Immature natural killer cell (primary cell): ENCODE measurements at regions not wholly inside any gene's neighbourhood (a gene's known extent, or its start where the extent isn't known, plus 50 kb on each side); places are given as distances from the start of the nearest gene placed in this dataset.

ENCODE experiments used
- DNase-seq, 3 donors: peaks; one replicate each; pipeline ENCODE4 v3.0.0; 2022; ENCODE audit warnings: mixed read lengths in 1 of 3
- H3K27ac Mint-ChIP-seq, 6 donors: one replicate each; pipeline ENCODE4 v1.8.0; 2020; ENCODE audit warnings: mixed read lengths in 6 of 6, mild to moderate bottlenecking in 5 of 6, inconsistent platforms in 4 of 6, moderate library complexity in 3 of 6
- H3K27me3 Mint-ChIP-seq, 3 donors: one replicate each; pipeline ENCODE4 v1.8.0; 2020 to 2021; ENCODE audit warnings: low read depth in 3 of 3, mild to moderate bottlenecking in 3 of 3, mixed read lengths in 3 of 3, moderate library complexity in 3 of 3, inconsistent platforms in 1 of 3
- H3K36me3 Mint-ChIP-seq, 3 donors: one replicate each; pipeline ENCODE4 v1.8.0; 2020; ENCODE audit warnings: mixed read lengths in 3 of 3, inconsistent platforms in 2 of 3, mild to moderate bottlenecking in 2 of 3
- H3K4me1 Mint-ChIP-seq, 2 donors: one replicate each; pipeline ENCODE4 v1.8.0; 2020; ENCODE audit warnings: inconsistent platforms in 2 of 2, mild to moderate bottlenecking in 2 of 2, mixed read lengths in 2 of 2, moderate library complexity in 1 of 2
- H3K4me3 Mint-ChIP-seq, 5 donors: one replicate each; pipeline ENCODE4 v1.8.0; 2020; ENCODE audit warnings: mild to moderate bottlenecking in 5 of 5, mixed read lengths in 5 of 5, inconsistent platforms in 3 of 5, moderate library complexity in 3 of 5
- H3K9me3 Mint-ChIP-seq, 6 donors: one replicate each; pipeline ENCODE4 v1.8.0; 2020; ENCODE audit warnings: mild to moderate bottlenecking in 6 of 6, mixed read lengths in 6 of 6, inconsistent platforms in 4 of 6, moderate library complexity in 3 of 6

DNA sequence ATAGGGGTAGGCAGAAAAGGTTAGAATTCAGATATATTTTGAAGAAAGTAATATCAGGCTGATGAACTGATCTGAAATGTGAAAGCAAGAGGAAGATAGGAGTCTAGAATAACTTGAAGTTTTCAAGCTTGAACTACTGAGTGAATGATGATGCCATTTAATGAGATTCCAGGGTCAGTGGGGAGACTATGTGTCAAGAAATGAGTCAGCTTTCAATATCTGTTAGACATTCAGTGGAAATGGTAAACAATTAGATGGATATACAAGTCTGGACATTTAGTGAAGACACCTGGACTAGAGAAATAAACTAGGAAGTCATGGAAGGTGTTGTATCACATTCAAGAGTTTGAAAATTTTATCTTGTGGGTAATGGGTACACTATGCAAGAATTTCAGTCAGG is 326.9 kb downstream of the FSIP2 start:
- H3K27me3 Mint-ChIP-seq, result peaks cover 0 to 2% (median 0%) of the 10 kb centered on the region in 3 donors
- no peaks in the 10 kb centered on the region for H3K4me1 Mint-ChIP-seq
- H3K4me3 Mint-ChIP-seq, result no peak overlapping the region

DNA sequence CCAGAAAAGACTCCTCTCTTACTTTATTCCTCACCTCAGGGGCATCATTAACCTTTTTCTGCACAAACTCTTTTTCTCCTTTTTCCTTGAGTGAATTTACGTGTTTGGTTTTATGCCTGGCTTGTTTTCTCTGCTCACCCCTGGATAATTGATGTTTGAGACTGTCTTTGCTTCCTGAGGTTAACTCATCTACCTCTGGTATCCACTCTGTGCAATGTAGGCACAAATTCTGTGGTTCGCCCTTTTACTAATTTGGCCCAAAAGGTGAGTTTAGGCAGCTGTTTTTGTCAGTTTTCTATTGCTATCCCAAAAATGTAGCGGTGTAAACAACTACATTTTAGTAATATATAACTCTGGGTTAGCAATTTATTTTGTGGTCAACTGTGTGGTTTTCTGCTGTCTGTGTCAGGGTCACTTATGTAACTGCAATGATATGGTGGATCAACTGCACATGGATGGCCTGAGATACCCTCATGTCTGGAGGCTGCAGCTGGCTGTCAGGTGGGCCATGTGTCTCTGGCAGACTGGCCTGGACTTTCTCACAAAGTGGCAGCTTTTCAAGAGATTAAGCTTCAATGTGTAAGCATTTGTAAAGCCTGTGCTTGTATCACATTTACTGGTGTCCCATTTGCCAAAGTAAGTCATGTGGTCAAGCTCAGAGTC is 329.7 kb downstream of the FSIP2 start:
- no peak overlapping the region for H3K4me3 Mint-ChIP-seq
- H3K27ac Mint-ChIP-seq, result no peak overlapping the region

More for the DNA sequence above, 326.9 kb downstream of the FSIP2 start:
- no peak for DNase-seq
- H3K36me3 Mint-ChIP-seq, result peaks cover 3 to 14% (median 14%) of the 10 kb centered on the region in 3 donors
- H3K9me3 Mint-ChIP-seq, result peaks cover 0 to 17% (median 5%) of the 10 kb centered on the region in 6 donors
- H3K27ac Mint-ChIP-seq, result no peak overlapping the region

DNA sequence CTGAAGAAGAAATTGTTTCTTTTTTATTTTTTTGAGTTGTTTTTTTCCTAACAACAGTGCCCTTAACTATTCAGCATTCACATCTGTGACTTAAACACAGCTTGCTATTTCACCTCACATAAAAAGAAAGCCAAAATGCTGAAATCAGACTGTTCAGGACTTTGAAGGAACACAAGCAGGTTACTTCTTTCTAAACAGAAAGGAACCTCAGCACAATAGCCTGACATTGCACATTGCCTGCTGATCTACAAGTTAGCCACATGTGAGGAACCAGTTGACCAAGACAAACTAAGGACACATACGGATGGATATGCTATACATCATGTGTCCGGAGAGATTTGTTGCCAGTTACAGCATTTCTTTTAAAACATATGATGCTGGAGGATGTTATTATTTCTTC is 331.1 kb downstream of the FSIP2 start:
- no peak for DNase-seq
- Mint-ChIP-seq H3K9me3 (peaks cover 0 to 18% (median 6%) of the 10 kb centered on the region in 6 donors), H3K27ac (no peak overlapping the region), H3K36me3 (peaks cover 14 to 15% (median 15%) of the 10 kb centered on the region in 3 donors), H3K4me1 (no peaks in the 10 kb centered on the region), H3K27me3 (peaks cover 0 to 2% (median 0%) of the 10 kb centered on the region in 3 donors), H3K4me3 (no peak overlapping the region)

More for the DNA sequence above, 329.7 kb downstream of the FSIP2 start:
- H3K9me3 Mint-ChIP-seq, result peaks cover 0 to 18% (median 6%) of the 10 kb centered on the region in 6 donors
- H3K27me3 Mint-ChIP-seq, result peaks cover 0 to 2% (median 0%) of the 10 kb centered on the region in 3 donors
- DNase-seq, result no peak
- no peaks in the 10 kb centered on the region for H3K4me1 Mint-ChIP-seq
- H3K36me3 Mint-ChIP-seq, result peaks cover 10 to 15% (median 13%) of the 10 kb centered on the region in 3 donors

DNA sequence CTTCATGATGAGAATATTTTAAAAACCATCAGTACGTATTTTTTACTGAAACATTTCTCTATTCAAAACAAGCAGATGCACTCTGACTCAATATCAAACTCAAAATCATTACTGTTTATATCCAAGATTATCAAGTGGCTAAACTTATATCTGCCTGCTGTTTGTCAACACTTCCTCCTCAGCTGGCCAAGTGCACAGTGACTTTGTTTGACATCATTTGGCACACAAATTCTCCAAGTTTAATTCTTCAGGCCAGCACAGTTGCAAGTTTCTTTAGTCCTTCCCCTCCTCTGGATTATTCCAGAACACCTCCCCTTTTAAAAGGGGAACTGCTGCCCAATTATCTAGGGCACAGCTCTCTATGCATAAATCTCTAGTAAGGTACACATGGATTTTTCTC is 346.6 kb downstream of the FSIP2 start:
- Mint-ChIP-seq H3K27ac (no peak overlapping the region), H3K36me3 (peaks cover 0 to 14% (median 10%) of the 10 kb centered on the region in 3 donors), H3K27me3 (peaks cover 0 to 2% (median 0%) of the 10 kb centered on the region in 3 donors), H3K4me3 (no peak overlapping the region), H3K4me1 (no peaks in the 10 kb centered on the region), H3K9me3 (peaks cover 6 to 35% (median 10%) of the 10 kb centered on the region in 6 donors)
- no peak for DNase-seq

DNA sequence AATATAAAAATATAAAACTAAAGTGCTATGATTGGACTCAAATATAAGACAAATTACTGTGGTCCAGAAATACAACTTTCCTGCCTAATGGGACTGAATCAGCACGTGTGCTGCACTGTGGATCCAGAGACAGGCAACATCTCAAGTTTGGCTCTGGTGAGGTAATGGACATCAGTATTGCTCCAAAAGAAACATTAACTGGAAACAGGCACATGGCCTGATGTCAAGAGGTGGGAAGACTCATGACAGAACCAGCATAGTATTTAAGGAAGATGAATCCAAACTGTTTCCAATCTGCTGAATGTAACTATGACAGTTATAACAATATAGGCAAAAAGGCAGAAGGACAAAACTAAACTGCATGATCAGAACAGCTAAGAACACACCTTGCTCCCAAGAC is 354.6 kb downstream of the FSIP2 start:
- H3K36me3 Mint-ChIP-seq, result peaks cover 0 to 4% (median 0%) of the 10 kb centered on the region in 3 donors
- H3K27ac Mint-ChIP-seq, result no peak overlapping the region
- DNase-seq, result no peak
- no peaks in the 10 kb centered on the region for H3K4me1 Mint-ChIP-seq
- peaks cover 3 to 30% (median 11%) of the 10 kb centered on the region in 6 donors for H3K9me3 Mint-ChIP-seq
- no peak overlapping the region for H3K4me3 Mint-ChIP-seq
- H3K27me3 Mint-ChIP-seq, result no peaks in the 10 kb centered on the region

DNA sequence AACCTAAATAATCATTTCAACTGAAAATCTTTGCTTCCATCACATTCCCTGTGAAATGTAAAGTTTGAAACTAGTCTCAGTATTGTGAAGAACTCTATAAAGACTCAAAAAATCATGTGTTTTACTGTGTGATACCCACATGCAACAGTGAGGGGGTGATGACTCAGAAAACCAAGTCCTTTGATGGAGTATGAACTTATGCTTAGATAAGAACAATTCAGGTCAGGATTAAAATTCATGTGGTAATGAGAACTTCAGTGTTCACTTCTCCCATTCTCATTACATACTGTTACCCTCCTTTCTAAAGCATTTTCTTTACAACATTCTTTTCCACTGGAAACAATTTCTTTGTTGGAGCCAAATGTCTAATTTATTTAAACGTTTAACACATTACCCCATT is 360.2 kb downstream of the FSIP2 start:
- no peak for DNase-seq
- Mint-ChIP-seq H3K27ac (no peak overlapping the region), H3K9me3 (peaks cover 2 to 25% (median 8%) of the 10 kb centered on the region in 6 donors), H3K4me1 (no peaks in the 10 kb centered on the region), H3K4me3 (no peak overlapping the region), H3K27me3 (no peaks in the 10 kb centered on the region), H3K36me3 (peaks cover 0 to 4% (median 3%) of the 10 kb centered on the region in 3 donors)

DNA sequence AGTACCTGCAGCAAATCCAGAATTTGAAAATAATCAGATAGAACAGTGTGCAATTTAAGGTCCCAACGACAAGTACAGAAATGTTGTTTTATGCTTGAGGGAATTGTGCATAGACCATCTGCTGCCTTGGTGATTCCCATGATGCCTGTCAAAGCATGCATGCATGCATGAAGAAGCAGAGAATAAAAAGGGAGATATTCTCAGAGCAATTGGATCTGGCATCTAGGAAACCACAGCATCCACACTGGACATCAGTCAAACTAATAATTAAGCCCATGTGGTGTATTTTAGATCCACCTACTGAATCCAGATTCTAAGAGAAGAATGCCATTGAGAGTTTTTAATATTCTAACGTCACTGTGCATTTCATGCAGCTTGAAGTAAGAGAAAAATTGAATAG is 361.2 kb downstream of the FSIP2 start:
- Mint-ChIP-seq H3K4me3 (no peak overlapping the region), H3K27me3 (no peaks in the 10 kb centered on the region), H3K36me3 (peaks cover 0 to 5% (median 0%) of the 10 kb centered on the region in 3 donors), H3K9me3 (peaks cover 2 to 18% (median 9%) of the 10 kb centered on the region in 6 donors), H3K27ac (no peak overlapping the region), H3K4me1 (no peaks in the 10 kb centered on the region)
- no peak for DNase-seq

DNA sequence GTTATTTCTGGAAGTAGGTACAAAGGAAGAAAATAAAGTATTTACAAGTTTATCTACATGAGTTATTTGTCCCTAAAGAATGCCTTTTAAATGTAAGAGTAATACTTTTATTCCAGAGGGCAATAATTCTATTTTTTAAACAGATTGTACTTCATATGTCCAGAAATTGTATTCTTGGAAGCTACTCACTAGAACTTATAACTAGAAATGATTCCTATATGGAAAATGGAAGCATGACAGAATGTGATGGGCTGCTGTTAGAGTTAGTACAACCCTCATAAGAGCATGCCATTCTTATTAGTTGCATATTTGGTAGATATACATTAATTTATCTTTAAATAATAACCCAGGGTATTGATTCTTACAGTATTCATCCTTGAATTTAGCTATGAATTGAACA is 362.0 kb downstream of the FSIP2 start:
- H3K36me3 Mint-ChIP-seq, result peaks cover 0 to 5% (median 0%) of the 10 kb centered on the region in 3 donors
- H3K4me3 Mint-ChIP-seq, result no peak overlapping the region
- no peaks in the 10 kb centered on the region for H3K4me1 Mint-ChIP-seq
- no peaks in the 10 kb centered on the region for H3K27me3 Mint-ChIP-seq
- no peak overlapping the region for H3K27ac Mint-ChIP-seq
- peaks cover 2 to 12% (median 11%) of the 10 kb centered on the region in 6 donors for H3K9me3 Mint-ChIP-seq
- DNase-seq, result no peak

DNA sequence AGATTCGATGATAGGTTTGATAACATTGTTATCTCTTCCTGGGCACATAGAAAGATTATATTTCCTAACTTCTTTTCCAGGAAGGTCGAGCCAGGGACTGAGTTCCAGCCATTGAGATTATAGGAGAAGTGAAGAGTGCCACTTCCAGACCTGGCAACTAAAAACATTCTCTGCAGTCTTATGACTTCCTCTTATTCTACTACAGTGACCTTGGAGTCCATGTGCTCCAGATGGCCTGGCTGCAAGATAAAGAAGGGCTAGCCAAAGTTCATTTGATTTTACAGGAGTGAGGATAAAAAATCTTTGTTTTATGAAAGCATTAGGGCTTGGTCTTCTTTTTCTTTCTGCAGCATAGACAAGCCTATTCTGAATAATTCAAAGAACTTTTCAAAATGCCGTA is 363.0 kb downstream of the FSIP2 start:
- no peaks in the 10 kb centered on the region for H3K27me3 Mint-ChIP-seq
- peaks cover 2 to 17% (median 14%) of the 10 kb centered on the region in 6 donors for H3K9me3 Mint-ChIP-seq
- no peak for DNase-seq
- H3K27ac Mint-ChIP-seq, result no peak overlapping the region
- H3K36me3 Mint-ChIP-seq, result peaks cover 0 to 8% (median 0%) of the 10 kb centered on the region in 3 donors
- no peak overlapping the region for H3K4me3 Mint-ChIP-seq
- H3K4me1 Mint-ChIP-seq, result no peaks in the 10 kb centered on the region

DNA sequence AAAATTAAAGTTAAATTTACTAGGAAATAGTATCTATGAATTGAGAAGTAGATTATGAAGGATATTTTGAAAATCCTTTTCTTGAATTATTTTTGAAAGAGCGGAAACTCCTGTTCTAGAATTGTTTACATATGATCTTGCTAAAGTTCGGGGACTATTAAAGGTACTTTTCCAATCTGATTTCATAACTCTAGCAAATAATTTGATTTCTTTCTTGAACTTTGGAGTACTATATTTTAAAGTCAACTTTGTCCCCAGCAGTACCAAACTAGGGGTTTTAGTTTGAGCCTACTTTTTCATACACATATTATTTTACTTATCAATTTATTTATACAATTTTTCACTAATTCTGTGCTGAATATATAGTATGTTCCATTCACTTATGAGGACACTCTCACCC is 364.7 kb downstream of the FSIP2 start:
- Mint-ChIP-seq H3K4me1 (no peaks in the 10 kb centered on the region), H3K27me3 (peaks cover 0 to 2% (median 0%) of the 10 kb centered on the region in 3 donors)

DNA sequence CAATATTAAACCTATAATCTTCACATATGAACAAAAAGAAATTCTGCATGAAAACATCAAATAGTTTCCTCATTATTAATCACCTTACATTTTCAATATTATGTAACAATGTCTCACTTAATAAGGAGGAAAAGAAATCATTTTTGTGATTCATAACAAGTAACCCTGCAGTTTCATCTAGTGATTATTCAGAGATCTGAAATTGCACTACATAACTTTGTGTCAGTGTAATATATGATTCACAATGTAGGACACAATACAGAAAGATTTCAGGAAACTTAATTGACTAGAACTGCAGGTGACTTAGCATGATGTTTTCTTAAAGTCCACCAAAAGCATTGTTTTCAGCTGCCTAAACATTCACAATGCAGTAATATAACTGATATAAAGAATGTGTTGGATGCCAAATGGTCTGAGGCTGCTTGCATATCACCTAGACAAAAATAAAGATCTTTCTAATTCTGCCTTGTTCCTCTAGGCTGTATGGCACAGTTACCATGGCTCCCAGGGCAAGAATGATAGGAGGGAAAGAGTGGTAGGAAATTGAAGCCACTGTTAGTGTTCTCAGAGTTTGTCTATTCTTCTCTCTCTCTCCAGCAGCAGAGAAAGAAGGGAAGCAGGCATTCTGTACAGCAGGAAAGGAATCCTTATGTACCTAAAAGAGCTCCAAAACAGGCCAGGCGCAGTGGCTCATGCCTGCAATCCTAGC is 366.6 kb downstream of the FSIP2 start:
- peaks cover 8 to 40% (median 19%) of the 10 kb centered on the region in 6 donors for H3K9me3 Mint-ChIP-seq
- H3K27me3 Mint-ChIP-seq, result peaks cover 0 to 2% (median 0%) of the 10 kb centered on the region in 3 donors
- DNase-seq, result no peak
- H3K27ac Mint-ChIP-seq, result no peak overlapping the region
- no peak overlapping the region for H3K4me3 Mint-ChIP-seq
- peaks cover 0 to 8% (median 3%) of the 10 kb centered on the region in 3 donors for H3K36me3 Mint-ChIP-seq
- no peaks in the 10 kb centered on the region for H3K4me1 Mint-ChIP-seq

More for the DNA sequence above, 364.7 kb downstream of the FSIP2 start:
- Mint-ChIP-seq H3K9me3 (peaks cover 3 to 29% (median 18%) of the 10 kb centered on the region in 6 donors), H3K27ac (no peak overlapping the region), H3K36me3 (peaks cover 0 to 8% (median 3%) of the 10 kb centered on the region in 3 donors), H3K4me3 (no peak overlapping the region)
- no peak for DNase-seq

DNA sequence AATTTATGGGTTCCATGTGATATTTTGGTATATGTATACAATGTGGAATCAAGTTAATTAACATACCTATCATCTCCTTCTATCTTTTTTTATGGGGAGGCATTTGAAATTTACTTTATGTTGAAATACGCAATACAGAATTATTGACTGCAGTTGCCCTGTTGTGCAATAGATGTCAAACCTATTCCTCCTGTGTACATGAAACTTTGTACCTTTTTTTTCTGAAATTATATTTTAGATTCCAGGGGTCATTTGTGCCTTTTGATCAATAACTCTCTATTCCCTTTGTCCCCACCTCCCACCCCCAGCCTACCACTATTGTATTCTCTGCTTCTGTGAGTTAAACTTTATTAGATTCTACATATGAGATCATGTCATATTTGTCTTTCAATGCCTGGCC is 369.9 kb downstream of the FSIP2 start:
- no peak overlapping the region for H3K27ac Mint-ChIP-seq
- no peaks in the 10 kb centered on the region for H3K4me1 Mint-ChIP-seq
- H3K4me3 Mint-ChIP-seq, result no peak overlapping the region
- peaks cover 0 to 8% (median 7%) of the 10 kb centered on the region in 3 donors for H3K36me3 Mint-ChIP-seq
- DNase-seq, result no peak
- H3K9me3 Mint-ChIP-seq, result peaks cover 11 to 71% (median 36%) of the 10 kb centered on the region in 6 donors
- H3K27me3 Mint-ChIP-seq, result peaks cover 0 to 7% (median 0%) of the 10 kb centered on the region in 3 donors

DNA sequence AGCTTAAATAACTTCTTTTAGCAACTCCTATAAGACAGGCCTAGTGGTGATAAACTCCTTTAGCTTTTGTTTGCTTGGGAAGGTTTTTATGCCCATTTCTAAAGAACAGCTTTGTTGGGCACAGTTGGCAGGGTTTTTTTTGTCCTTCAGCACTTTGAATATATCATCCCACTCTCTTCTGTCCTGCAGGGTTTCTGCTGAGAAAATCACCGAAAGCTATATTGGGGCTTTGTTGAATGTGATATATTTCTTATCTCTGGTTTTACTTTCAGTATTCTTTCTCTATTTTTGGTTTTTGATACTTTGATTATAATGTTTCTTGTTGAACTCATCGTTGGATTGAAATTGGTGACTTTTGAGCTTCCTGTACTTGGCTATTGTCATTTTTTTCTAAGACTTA is 372.8 kb upstream of the ZC3H15 start:
- no peak for DNase-seq
- Mint-ChIP-seq H3K27ac (no peak overlapping the region), H3K4me3 (no peak overlapping the region), H3K36me3 (peaks cover 8 to 24% (median 12%) of the 10 kb centered on the region in 3 donors), H3K4me1 (no peaks in the 10 kb centered on the region), H3K9me3 (peaks cover 13 to 84% (median 43%) of the 10 kb centered on the region in 6 donors), H3K27me3 (peaks cover 0 to 5% (median 0%) of the 10 kb centered on the region in 3 donors)

DNA sequence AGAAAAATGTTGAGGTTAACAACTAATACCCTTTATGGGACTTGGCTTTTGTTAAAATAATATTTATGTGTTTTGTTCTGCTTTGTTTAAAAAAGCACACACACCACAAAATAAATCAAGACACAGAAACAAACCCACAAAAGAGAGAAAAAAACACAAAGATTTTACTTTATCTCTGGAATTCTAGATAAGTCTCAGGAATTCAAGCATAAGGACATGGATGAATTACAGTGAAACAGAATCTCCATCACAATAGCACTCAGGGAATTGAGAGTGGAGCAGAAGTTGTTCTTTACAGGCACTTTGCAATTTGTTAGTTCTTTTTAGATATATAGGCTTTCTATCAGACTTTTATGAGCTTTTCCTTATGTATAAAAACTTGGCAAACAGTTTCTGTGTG is 360.9 kb upstream of the ZC3H15 start:
- no peak for DNase-seq
- Mint-ChIP-seq H3K36me3 (no peaks in the 10 kb centered on the region), H3K4me3 (no peak overlapping the region), H3K27ac (no peak overlapping the region), H3K4me1 (no peaks in the 10 kb centered on the region), H3K27me3 (no peaks in the 10 kb centered on the region), H3K9me3 (peaks cover 0 to 29% (median 16%) of the 10 kb centered on the region in 6 donors)
